Bronchial epithelial cell (primary cell): ENCODE measurements at regions not wholly inside any gene's neighbourhood (a gene's known extent, or its start where the extent isn't known, plus 50 kb on each side); places are given as distances from the start of the nearest gene placed in this dataset.

Experiments used
- DNase-seq: peaks from one replicate; pipeline ENCODE4 v3.0.0-alpha.2; 2010; ENCODE audit warnings: low read depth
- FAIRE-seq: peaks from 2 replicates; lab custom pipeline; 2011; peaks lifted over from hg19 to GRCh38; lab: Jason Lieb, UNC
- H3K27me3 ChIP-seq: 2 replicates; pipeline ENCODE4 v1.5.1; 2011; ENCODE audit warnings: low read length; ENCODE audit not compliant: control insufficient read depth, insufficient read depth
- H3K36me3 ChIP-seq: 2 replicates; pipeline ENCODE4 v1.5.1; 2011; ENCODE audit warnings: low read length; ENCODE audit not compliant: control insufficient read depth, insufficient read depth
- H3K4me3 ChIP-seq: 2 replicates; pipeline ENCODE4 v1.5.1; 2011; ENCODE audit warnings: mild to moderate bottlenecking, low read depth, low read length, control low read depth
- CTCF ChIP-seq: IDR thresholded peaks from 2 replicates; pipeline ENCODE4 v1.5.1; 2011; ENCODE audit warnings: mild to moderate bottlenecking, moderate library complexity, low read length, control low read depth, inconsistent platforms; ENCODE audit not compliant: insufficient read depth, severe bottlenecking

- Histone ChIP-seq H3K36me3 (no peaks in the 10 kb centered on the region), H3K4me3 (no peak overlapping the region), H3K27me3 (no peaks in the 10 kb centered on the region)
- peak; percentile 18 for DNase-seq
- FAIRE-seq = no peak
- TF ChIP-seq CTCF = no peak
These were observed 392.0 kb upstream of the DYNLRB2 start for GRCh38 chr16:80148826-80149225.

GRCh38 chr16:80147026-80147655 lies 393.7 kb upstream of the DYNLRB2 start:
- TF ChIP-seq CTCF = no peak
- FAIRE-seq (peak; percentile 79), DNase-seq (no peak)
- no peaks in the 10 kb centered on the region for H3K27me3 ChIP-seq
- no peak overlapping the region for H3K4me3 ChIP-seq
- no peaks in the 10 kb centered on the region for H3K36me3 ChIP-seq

GRCh38 chr16:80144191-80144590 lies 396.6 kb upstream of the DYNLRB2 start:
- DNase-seq = peak; percentile 57
- Histone ChIP-seq H3K27me3 (no peaks in the 10 kb centered on the region), H3K36me3 (no peaks in the 10 kb centered on the region), H3K4me3 (no peak overlapping the region)
- FAIRE-seq = no peak
- TF ChIP-seq CTCF = no peak

- no peaks in the 10 kb centered on the region for H3K36me3 ChIP-seq
- no peak for FAIRE-seq
- no peak overlapping the region for H3K4me3 ChIP-seq
- H3K27me3 ChIP-seq = no peaks in the 10 kb centered on the region
- DNase-seq = no peak
- TF ChIP-seq CTCF = no peak
These were observed 397.9 kb upstream of the DYNLRB2 start for GRCh38 chr16:80142940-80143339.

- FAIRE-seq (no peak), DNase-seq (no peak)
- Histone ChIP-seq H3K4me3 (no peak overlapping the region), H3K27me3 (no peaks in the 10 kb centered on the region), H3K36me3 (no peaks in the 10 kb centered on the region)
- no peak for TF ChIP-seq CTCF
These were observed 398.5 kb upstream of the DYNLRB2 start for GRCh38 chr16:80142281-80142680.

- no peak for TF ChIP-seq CTCF
- H3K4me3 ChIP-seq = no peak overlapping the region
- H3K27me3 ChIP-seq = no peaks in the 10 kb centered on the region
- DNase-seq = no peak
- no peak for FAIRE-seq
- no peaks in the 10 kb centered on the region for H3K36me3 ChIP-seq
These were observed 411.0 kb upstream of the DYNLRB2 start for GRCh38 chr16:80129791-80130190.
